Fibroblast of lung (primary cell): ENCODE measurements at regions not wholly inside any gene's neighbourhood (a gene's known extent, or its start where the extent isn't known, plus 50 kb on each side); places are given as distances from the start of the nearest gene placed in this dataset.
"Not testable (repeated sequence)": the region's sequence is repeated elsewhere in the genome, so short reads cannot be mapped to it uniquely, and the experiment has no call there.

Experiments used
- CTCF ChIP-seq, 2 donors: IDR thresholded peaks in 1 of 2; conservative IDR thresholded peaks in 1 of 2; 1 replicate in 1 of 2; 2 replicates in 1 of 2; pipeline ENCODE4 v1.5.1; 2011 to 2012; ENCODE audit warnings: low read length in 2 of 2, control low read depth in 1 of 2, inconsistent platforms in 1 of 2, low read depth in 1 of 2, mild to moderate bottlenecking in 1 of 2
- EZH2 ChIP-seq: IDR thresholded peaks from 2 replicates; pipeline ENCODE4 v1.5.1; 2012; ENCODE audit warnings: low read length, control low read depth, mild to moderate bottlenecking; ENCODE audit errors: missing control alignments

GRCh38 chr22:16891892-16892291 lies 66.7 kb upstream of the XKR3 start:
- not testable (repeated sequence) for TF ChIP-seq CTCF (conservative IDR thresholded peaks at IDR 0.05 in 1 of 2, IDR thresholded peaks at IDR 0.05 in 1 of 2; ENCODE audit: low read depth in 1 of 2, low read length in 2 of 2); EZH2
